Epithelial cell of proximal tubule (primary cell): ENCODE measurements at regions not wholly inside any gene's neighbourhood (a gene's known extent, or its start where the extent isn't known, plus 50 kb on each side); places are given as distances from the start of the nearest gene placed in this dataset.
"Not testable (repeated sequence)": the region's sequence is repeated elsewhere in the genome, so short reads cannot be mapped to it uniquely, and the experiment has no call there.

Experiments used
- DNase-seq: peaks from one replicate; pipeline ENCODE4 v3.0.0-alpha.2; 2011; ENCODE audit warnings: low read depth
- H3K4me3 ChIP-seq: 2 replicates; pipeline ENCODE4 v1.5.1; 2011; ENCODE audit warnings: low read depth, mild to moderate bottlenecking, low read length
- TF ChIP-seq, protein P1 (sequence below): conservative IDR thresholded peaks from 2 replicates; pipeline ENCODE4 v1.5.1; 2012; ENCODE audit warnings: low read depth, mild to moderate bottlenecking, low read length

DNA sequence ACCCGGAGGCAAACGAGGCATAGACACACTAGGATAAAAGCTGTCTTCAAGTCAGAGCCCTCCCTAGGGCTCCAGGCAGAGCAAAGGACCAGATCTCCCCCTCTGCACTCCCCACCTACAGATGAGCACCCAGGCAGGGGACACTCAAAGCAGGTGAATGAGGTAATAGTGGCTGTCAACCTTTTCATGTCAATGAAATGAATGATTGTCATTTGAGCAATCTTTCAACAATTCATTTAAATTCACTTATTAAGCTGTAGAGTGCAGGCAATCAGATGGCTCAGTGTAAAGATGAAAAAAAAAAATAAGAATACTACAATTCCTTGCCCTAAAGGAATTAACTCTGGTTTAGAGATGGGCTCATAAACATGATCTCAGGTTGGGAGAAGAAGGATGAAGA lies 427.8 kb upstream of the ISX start:
- TF ChIP-seq, protein P1, sequence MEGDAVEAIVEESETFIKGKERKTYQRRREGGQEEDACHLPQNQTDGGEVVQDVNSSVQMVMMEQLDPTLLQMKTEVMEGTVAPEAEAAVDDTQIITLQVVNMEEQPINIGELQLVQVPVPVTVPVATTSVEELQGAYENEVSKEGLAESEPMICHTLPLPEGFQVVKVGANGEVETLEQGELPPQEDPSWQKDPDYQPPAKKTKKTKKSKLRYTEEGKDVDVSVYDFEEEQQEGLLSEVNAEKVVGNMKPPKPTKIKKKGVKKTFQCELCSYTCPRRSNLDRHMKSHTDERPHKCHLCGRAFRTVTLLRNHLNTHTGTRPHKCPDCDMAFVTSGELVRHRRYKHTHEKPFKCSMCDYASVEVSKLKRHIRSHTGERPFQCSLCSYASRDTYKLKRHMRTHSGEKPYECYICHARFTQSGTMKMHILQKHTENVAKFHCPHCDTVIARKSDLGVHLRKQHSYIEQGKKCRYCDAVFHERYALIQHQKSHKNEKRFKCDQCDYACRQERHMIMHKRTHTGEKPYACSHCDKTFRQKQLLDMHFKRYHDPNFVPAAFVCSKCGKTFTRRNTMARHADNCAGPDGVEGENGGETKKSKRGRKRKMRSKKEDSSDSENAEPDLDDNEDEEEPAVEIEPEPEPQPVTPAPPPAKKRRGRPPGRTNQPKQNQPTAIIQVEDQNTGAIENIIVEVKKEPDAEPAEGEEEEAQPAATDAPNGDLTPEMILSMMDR: no peak
- H3K4me3 ChIP-seq: no peak overlapping the region
- DNase-seq: no peak

DNA sequence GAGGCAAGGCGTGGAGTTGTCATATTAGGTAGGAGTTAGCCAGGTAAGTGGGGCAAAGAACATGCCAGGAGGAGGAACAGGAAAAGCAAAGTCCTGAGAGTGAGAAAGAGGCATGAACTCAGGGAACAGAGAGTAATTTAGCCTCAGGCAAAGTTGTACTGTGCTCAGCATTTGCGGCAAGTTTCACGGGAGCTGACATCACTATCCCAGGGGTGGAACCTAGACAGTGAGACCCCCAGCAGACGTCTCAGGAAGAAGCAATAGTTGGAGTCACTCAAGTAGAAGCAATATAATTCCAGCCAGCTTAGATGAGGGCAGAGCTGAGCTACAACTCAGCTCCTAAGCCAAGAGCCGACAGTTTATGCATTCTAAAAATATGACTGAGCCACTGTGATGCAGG lies 426.0 kb upstream of the ISX start:
- TF ChIP-seq, protein P1: no peak
- no peak for DNase-seq
- H3K4me3 ChIP-seq: no peak overlapping the region

DNA sequence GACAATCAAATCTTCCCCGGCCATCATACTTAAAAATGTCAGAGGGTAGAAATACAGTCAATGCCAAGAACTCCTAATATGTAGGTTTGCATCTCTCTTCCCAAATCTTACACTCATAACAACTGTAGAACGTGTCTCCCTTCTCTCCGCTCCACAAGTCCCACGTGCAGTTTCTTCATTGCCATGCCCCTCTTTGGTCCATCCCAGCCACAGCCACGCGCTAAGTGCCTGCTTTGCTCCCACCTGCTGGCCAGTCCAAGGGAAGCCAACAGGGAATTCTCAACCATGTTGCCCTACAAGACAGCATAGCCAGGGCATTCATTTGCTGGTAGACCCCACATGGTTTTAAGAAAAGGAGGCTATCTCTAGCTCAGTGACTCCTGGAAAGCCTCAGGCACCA lies 420.6 kb upstream of the ISX start:
- DNase-seq: no peak
- no peak overlapping the region for H3K4me3 ChIP-seq
- TF ChIP-seq, protein P1: no peak

DNA sequence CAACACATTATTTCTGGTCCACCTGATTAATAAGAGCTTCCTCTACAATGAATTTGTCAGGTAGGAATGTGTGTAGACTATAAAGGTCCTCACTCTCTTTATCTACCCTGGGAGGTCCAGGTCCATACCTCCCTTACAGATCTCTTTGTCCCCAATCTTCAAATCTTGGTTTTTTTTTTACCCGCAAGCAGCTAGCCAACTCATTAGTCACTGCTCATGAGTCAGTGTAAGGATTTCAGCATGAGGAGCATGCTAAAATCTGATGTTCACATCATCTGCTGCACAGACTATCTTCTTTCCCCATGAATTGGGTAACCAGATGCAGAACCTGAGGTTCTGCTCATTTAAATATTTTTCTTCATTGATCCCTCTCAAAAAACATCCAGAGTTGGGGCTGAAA lies 397.0 kb upstream of the ISX start:
- no peak overlapping the region for H3K4me3 ChIP-seq
- no peak for DNase-seq
- TF ChIP-seq, protein P1: no peak

DNA sequence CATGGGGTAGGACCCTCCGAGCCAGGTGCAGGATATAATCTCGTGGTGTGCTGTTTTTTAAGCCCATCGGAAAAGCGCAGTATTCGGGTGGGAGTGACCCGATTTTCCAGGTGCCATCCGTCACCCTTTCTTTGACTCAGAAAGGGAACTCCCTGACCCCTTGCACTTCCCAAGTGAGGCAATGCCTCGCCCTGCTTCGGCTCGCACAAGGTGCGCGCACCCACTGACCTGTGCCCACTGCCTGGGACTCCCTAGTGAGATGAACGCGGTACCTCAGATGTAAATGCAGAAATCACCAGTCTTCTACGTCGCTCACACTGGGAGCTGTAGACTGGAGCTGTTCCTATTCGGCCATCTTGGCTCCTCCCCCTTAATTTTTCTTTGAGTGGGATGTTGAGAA lies 382.9 kb upstream of the ISX start:
- not testable (repeated sequence) for H3K4me3 ChIP-seq, DNase-seq

DNA sequence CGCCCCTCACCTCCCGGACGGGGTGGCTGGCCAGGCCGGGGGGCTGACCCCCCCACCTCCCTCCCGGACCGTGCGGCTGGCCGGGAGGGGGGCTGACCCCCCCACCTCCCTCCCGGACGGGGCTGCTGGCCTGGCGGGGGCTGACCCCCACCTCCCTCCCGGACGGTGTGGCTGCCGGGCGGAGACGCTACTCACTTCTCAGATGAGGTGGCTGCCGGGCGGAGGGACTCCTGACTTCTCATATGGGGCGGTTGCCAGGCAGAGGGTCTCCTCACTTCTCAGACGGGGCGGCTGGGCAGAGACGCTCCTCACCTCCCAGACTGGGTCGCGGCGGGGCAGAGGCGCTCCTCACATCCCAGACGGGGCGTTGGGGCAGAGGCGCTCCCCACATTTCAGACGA lies 381.7 kb upstream of the ISX start:
- H3K4me3 ChIP-seq, DNase-seq: not testable (repeated sequence)

DNA sequence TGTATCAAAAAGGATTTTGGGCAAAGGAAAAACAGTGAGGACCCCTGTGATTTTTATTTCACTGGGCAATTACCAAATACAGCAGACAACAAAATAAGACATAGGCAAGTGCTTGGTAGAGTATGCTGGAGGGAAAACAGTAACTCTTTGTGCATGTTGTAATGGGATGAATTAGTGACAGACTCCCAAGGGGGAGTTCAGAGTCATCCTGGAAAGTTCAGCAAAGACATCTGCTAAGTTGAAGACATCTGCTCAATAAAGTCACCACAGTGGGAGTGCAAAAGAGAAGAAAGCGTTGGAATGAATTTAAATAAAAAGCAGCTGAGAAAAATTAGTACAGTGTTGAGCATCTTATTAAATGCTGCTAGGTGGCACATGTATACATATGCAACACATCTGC lies 378.8 kb upstream of the ISX start:
- no peak overlapping the region for H3K4me3 ChIP-seq
- TF ChIP-seq, protein P1: no peak
- DNase-seq: no peak

DNA sequence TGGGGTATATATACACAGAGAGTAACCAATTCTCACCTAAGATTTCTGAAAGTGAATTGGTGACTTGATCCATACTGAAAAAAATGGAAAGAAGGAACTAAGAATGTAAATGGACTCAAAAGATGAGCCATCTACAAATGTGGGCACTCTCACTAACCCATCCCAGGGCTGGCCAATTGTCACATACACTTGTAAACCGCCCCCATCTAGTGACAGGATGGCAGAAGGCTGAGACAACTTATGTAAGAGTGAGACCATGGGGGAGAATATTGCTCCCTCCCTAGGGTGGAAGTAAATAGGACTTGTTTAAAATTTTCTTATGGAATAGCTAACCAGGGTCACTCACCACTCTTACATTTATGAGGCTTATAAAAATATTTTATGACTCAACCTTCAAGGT lies 377.1 kb upstream of the ISX start:
- no peak for DNase-seq
- H3K4me3 ChIP-seq: no peak overlapping the region
- TF ChIP-seq, protein P1: no peak
